Smooth muscle cell (in vitro differentiated cells): ENCODE measurements at regions not wholly inside any gene's neighbourhood (a gene's known extent, or its start where the extent isn't known, plus 50 kb on each side); places are given as distances from the start of the nearest gene placed in this dataset.

Source experiments
- DNase-seq: peaks from one replicate; lab custom pipeline; 2025; ENCODE audit not compliant: unreplicated experiment; lab: John Stamatoyannopoulos, UW
- H2AFZ ChIP-seq: fragments of 200-600 bp; sonication (generic); 2 replicates; pipeline ENCODE4 v1.6.0; 2016; ENCODE audit warnings: antibody characterized with exemption, low read depth, mild to moderate bottlenecking
- H3F3A ChIP-seq: fragments of 200-600 bp; sonication (generic); 2 replicates; pipeline ENCODE4 v1.6.0; 2017; ENCODE audit warnings: antibody characterized with exemption, low read depth
- H3K27ac ChIP-seq: fragments of 200-600 bp; sonication (generic); 2 replicates; pipeline ENCODE4 v1.5.1; 2016; ENCODE audit warnings: low read depth, mild to moderate bottlenecking
- H3K27me3 ChIP-seq: fragments of 200-600 bp; sonication (generic); 2 replicates; pipeline ENCODE4 v1.6.1; 2016; ENCODE audit warnings: low read depth, mild to moderate bottlenecking
- H3K36me3 ChIP-seq: fragments of 200-600 bp; sonication (generic); 2 replicates; pipeline ENCODE4 v1.5.1; 2016; ENCODE audit warnings: low read depth
- H3K4me1 ChIP-seq: fragments of 200-600 bp; sonication (generic); 2 replicates; pipeline ENCODE4 v1.5.1; 2016; ENCODE audit warnings: low read depth
- H3K4me2 ChIP-seq: fragments of 200-600 bp; sonication (generic); 2 replicates; pipeline ENCODE4 v1.6.0; 2016; ENCODE audit warnings: mild to moderate bottlenecking
- H3K4me3 ChIP-seq: fragments of 200-600 bp; sonication (generic); 2 replicates; pipeline ENCODE4 v1.5.1; 2016; ENCODE audit warnings: mild to moderate bottlenecking
- H3K79me2 ChIP-seq: fragments of 200-600 bp; sonication (generic); 2 replicates; pipeline ENCODE4 v1.6.0; 2016; ENCODE audit warnings: low read depth, mild to moderate bottlenecking
- H3K9ac ChIP-seq: fragments of 200-600 bp; sonication (generic); 2 replicates; pipeline ENCODE4 v1.6.0; 2016; ENCODE audit warnings: low read depth
- H3K9me3 ChIP-seq: fragments of 200-600 bp; sonication (generic); replicated peaks from 2 replicates; pipeline ENCODE4 v1.5.1; 2016; ENCODE audit warnings: low read depth
- H4K20me1 ChIP-seq: fragments of 200-600 bp; sonication (generic); 2 replicates; pipeline ENCODE4 v1.6.0; 2016; ENCODE audit warnings: low read depth
- CTCF ChIP-seq: fragments of 200-600 bp; sonication (generic); IDR thresholded peaks from 2 replicates; pipeline ENCODE4 v1.5.1; 2017; ENCODE audit warnings: borderline replicate concordance, mild to moderate bottlenecking, antibody characterized with exemption; ENCODE audit not compliant: insufficient read depth, poor library complexity, severe bottlenecking
- WGBS: methylation state at CpG from one replicate; pipeline ENCODE4 v1.1.7; 2016; ENCODE audit warnings: low lambda C conversion rate; 5-methylcytosine and 5-hydroxymethylcytosine counted together

GRCh38 chr3:118408431-118408830 is 626.2 kb downstream of the IGSF11 start:
- TF ChIP-seq CTCF = no peak
- no peak for DNase-seq

GRCh38 chr3:118412503-118412902 is 622.1 kb downstream of the IGSF11 start:
- Histone ChIP-seq H3F3A (no peaks in the 10 kb centered on the region), H3K4me1 (no peaks in the 10 kb centered on the region), H3K36me3 (no peaks in the 10 kb centered on the region), H3K27ac (no peak overlapping the region), H3K9me3 (no peaks in the 10 kb centered on the region), H3K79me2 (no peaks in the 10 kb centered on the region), H3K9ac (no peak overlapping the region), H3K4me2 (no peak overlapping the region), H3K4me3 (no peak overlapping the region), H3K27me3 (no peaks in the 10 kb centered on the region), H4K20me1 (no peaks in the 10 kb centered on the region), H2AFZ (no peak overlapping the region)
- DNase-seq = no peak
- no peak for TF ChIP-seq CTCF
- WGBS = 96% methylated on average over 1 of the region's 1 CpG

More at GRCh38 chr3:118408431-118408830, 626.2 kb downstream of the IGSF11 start:
- H3K9ac ChIP-seq = no peak overlapping the region
- no peaks in the 10 kb centered on the region for H4K20me1 ChIP-seq
- no peaks in the 10 kb centered on the region for H3K27me3 ChIP-seq
- no peaks in the 10 kb centered on the region for H3K9me3 ChIP-seq
- H3K79me2 ChIP-seq = no peaks in the 10 kb centered on the region
- no peaks in the 10 kb centered on the region for H3K4me1 ChIP-seq
- H2AFZ ChIP-seq = no peak overlapping the region
- no peak overlapping the region for H3K4me2 ChIP-seq
- no peaks in the 10 kb centered on the region for H3F3A ChIP-seq
- no peaks in the 10 kb centered on the region for H3K36me3 ChIP-seq
- H3K4me3 ChIP-seq = no peak overlapping the region
- H3K27ac ChIP-seq = no peak overlapping the region

GRCh38 chr3:118425272-118425837 is 609.3 kb downstream of the IGSF11 start:
- H3K79me2 ChIP-seq = no peaks in the 10 kb centered on the region
- TF ChIP-seq CTCF = no peak
- no peaks in the 10 kb centered on the region for H3K36me3 ChIP-seq
- peak overlapping the region; percentile 9 for H3K4me3 ChIP-seq
- H3F3A ChIP-seq = no peaks in the 10 kb centered on the region
- H2AFZ ChIP-seq = peak overlapping the region; percentile 19
- no peak for DNase-seq
- no peaks in the 10 kb centered on the region for H4K20me1 ChIP-seq
- H3K27me3 ChIP-seq = no peaks in the 10 kb centered on the region
- H3K4me1 ChIP-seq = peaks cover 2% of the 10 kb centered on the region
- peak overlapping the region; percentile 57 for H3K4me2 ChIP-seq
- WGBS = 44% methylated on average over 4 of the region's 4 CpGs
- no peaks in the 10 kb centered on the region for H3K9me3 ChIP-seq
- H3K9ac ChIP-seq = peak overlapping the region; percentile 20
- H3K27ac ChIP-seq = peak overlapping the region; percentile 65

GRCh38 chr3:118433825-118434224 is 600.8 kb downstream of the IGSF11 start:
- no peak overlapping the region for H2AFZ ChIP-seq
- H4K20me1 ChIP-seq = no peaks in the 10 kb centered on the region
- H3K4me1 ChIP-seq = peaks cover 3% of the 10 kb centered on the region
- H3K9me3 ChIP-seq = no peaks in the 10 kb centered on the region
- no peak overlapping the region for H3K4me2 ChIP-seq
- no peak overlapping the region for H3K4me3 ChIP-seq
- 93% methylated on average over 2 of the region's 2 CpGs for whole genome bisulfite sequencing
- H3K9ac ChIP-seq = no peak overlapping the region
- no peak for DNase-seq
- no peaks in the 10 kb centered on the region for H3K79me2 ChIP-seq
- no peaks in the 10 kb centered on the region for H3K27me3 ChIP-seq
- no peak for TF ChIP-seq CTCF
- H3K27ac ChIP-seq = no peak overlapping the region
- no peaks in the 10 kb centered on the region for H3F3A ChIP-seq
- H3K36me3 ChIP-seq = no peaks in the 10 kb centered on the region
